ENCODE measurements at regions not wholly inside any gene's neighbourhood (a gene's known extent, or its start where the extent isn't known, plus 50 kb on each side); places are given as distances from the start of the nearest gene placed in this dataset.

DNA sequence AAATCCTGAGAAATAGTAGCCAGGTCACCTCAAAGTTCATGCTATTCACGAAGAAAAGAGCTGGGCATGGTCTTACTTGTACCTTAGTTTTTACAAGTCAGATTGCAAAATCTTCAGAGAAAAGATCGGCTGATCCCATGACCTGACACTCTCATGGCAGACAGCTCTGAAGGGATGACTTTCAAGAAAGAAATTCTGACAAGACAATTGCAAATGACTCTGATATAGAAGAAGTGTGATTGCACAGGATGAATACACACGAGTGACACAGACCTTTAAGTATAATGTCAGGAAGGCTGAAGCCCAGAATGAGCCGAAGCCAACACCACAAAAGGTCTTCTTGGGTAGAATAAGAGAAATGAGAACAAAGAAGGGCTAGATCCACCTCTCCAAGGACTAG, 59.4 kb upstream of the DRD2 start (continued):
- TF ChIP-seq STAT3 (IDR thresholded peaks at IDR 0.05; ENCODE audit: low read depth, low read length) (no peak), CEBPB (IDR thresholded peaks at IDR 0.05; ENCODE audit: borderline replicate concordance in 1 of 2, low read depth in 2 of 2, low read length in 2 of 2) (no peak), PML (IDR thresholded peaks at IDR 0.05; ENCODE audit: low read length) (no peak), CBFB (IDR thresholded peaks at IDR 0.05; ENCODE audit: low read depth) (no peak)

DNA sequence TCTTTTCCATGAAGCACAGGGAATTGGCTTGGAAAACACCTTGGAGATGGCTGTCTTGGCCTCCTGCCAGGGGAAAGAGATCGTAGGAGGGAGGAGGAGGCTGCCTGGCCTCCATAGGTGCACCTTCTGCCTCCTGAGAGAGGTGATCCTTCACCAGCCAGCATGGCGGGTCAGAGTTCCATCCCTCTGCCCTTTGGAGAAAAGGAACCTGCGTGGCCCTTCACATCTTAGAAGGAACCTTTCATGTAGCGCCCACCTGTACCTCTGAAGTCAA, 58.2 kb upstream of the DRD2 start:
- ATAC-seq (no peak), DNase-seq (ENCODE audit: low read depth, low spot score) (no peak), FAIRE-seq (no peak)
- H3K79me2 ChIP-seq (ENCODE audit: control insufficient read depth, insufficient read depth, low read length) = no peaks in the 10 kb centered on the region
- H3K27ac ChIP-seq (ENCODE audit: control insufficient read depth, insufficient read depth) = no peak overlapping the region
- BruUV-seq (replicated peaks) = no TSS peak
- SMC1A ChIA-PET (ENCODE audit: uncharacterized antibody, unreplicated experiment) = interaction anchor here (0.7 to 2.4 kb wide), 3 partner anchors 227 to 236 kb away, joined by 3 to 6 read pairs (median 5); no protein-coding TSS in a partner anchor
- RAD21 ChIA-PET (ENCODE audit: unreplicated experiment) = interaction anchor here (1.8 kb wide), 1 partner anchor 227 kb away, joined by 6 read pairs; no protein-coding TSS in a partner anchor
- H4K20me1 ChIP-seq (ENCODE audit: control insufficient read depth, insufficient read depth) = no peaks in the 10 kb centered on the region
- no peaks in the 10 kb centered on the region for H3K9me3 ChIP-seq (replicated peaks; ENCODE audit: control insufficient read depth, insufficient read depth, low read length)
- no peak overlapping the region for H3K9ac ChIP-seq (ENCODE audit: control insufficient read depth, insufficient read depth, low read length)
- no peak overlapping the region for H2AFZ ChIP-seq (ENCODE audit: control insufficient read depth, low read depth, low read length)
- CTCF ChIA-PET = interaction anchor here (0.7 to 6.6 kb wide), 9 partner anchors 10 to 804 kb away, joined by 3 to 65 read pairs (median 4); no protein-coding TSS in a partner anchor
- no peaks in the 10 kb centered on the region for H3K27me3 ChIP-seq (replicated peaks in 1 of 2; ENCODE audit: control insufficient read depth in 2 of 2, insufficient read depth in 2 of 2, low read length in 1 of 2)
- H3K4me1 ChIP-seq (ENCODE audit: control insufficient read depth, insufficient read depth, low read length) = no peaks in the 10 kb centered on the region
- POLR2A ChIA-PET = no interaction called here
- in situ Hi-C loops (cut with MboI) (loop anchor here (5.0 kb wide), 1 partner anchor 221 kb away; the partner anchor contains the start of gene TTC12), intact Hi-C loops (cut with micrococcal nuclease; ENCODE audit: unreplicated experiment) (loop anchor here (5.0 to 10.0 kb wide), 2 partner anchors 199 to 1319 kb away; no protein-coding TSS in a partner anchor)
- TF ChIP-seq, protein P1, sequence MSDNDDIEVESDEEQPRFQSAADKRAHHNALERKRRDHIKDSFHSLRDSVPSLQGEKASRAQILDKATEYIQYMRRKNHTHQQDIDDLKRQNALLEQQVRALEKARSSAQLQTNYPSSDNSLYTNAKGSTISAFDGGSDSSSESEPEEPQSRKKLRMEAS (IDR thresholded peaks at IDR 0.05; ENCODE audit: low read depth, low read length) = no peak
- TF ChIP-seq TCF7 (IDR thresholded peaks at IDR 0.05; ENCODE audit: borderline replicate concordance) (no peak), YBX1 (IDR thresholded peaks at IDR 0.05) (no peak), JUNB (IDR thresholded peaks at IDR 0.05) (no peak)
- TF ChIP-seq, protein P2, sequence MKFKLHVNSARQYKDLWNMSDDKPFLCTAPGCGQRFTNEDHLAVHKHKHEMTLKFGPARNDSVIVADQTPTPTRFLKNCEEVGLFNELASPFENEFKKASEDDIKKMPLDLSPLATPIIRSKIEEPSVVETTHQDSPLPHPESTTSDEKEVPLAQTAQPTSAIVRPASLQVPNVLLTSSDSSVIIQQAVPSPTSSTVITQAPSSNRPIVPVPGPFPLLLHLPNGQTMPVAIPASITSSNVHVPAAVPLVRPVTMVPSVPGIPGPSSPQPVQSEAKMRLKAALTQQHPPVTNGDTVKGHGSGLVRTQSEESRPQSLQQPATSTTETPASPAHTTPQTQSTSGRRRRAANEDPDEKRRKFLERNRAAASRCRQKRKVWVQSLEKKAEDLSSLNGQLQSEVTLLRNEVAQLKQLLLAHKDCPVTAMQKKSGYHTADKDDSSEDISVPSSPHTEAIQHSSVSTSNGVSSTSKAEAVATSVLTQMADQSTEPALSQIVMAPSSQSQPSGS (IDR thresholded peaks at IDR 0.05; ENCODE audit: low read length) = no peak
- H3K4me3 ChIP-seq = no peak overlapping the region
- H3K36me3 ChIP-seq (ENCODE audit: control insufficient read depth in 2 of 2, insufficient read depth in 2 of 2, low read length in 1 of 2) = no peaks in the 10 kb centered on the region
- 31% methylated on average over 4 of the region's 4 CpGs for WGBS (ENCODE audit: insufficient coverage, insufficient replicate concordance, low lambda C conversion rate, missing lambda C conversion rate)
- H3K4me2 ChIP-seq (ENCODE audit: control insufficient read depth, insufficient read depth) = no peak overlapping the region
